GM19438 (cell line): ENCODE measurements at regions not wholly inside any gene's neighbourhood (a gene's known extent, or its start where the extent isn't known, plus 50 kb on each side); places are given as distances from the start of the nearest gene placed in this dataset.

Source experiments
- ATAC-seq: cut with Tn5 transposase; IDR thresholded peaks from one replicate; pipeline ENCODE4 v1.9.1; 2021; ENCODE audit warnings: low read depth; ENCODE audit not compliant: unreplicated experiment

DNA sequence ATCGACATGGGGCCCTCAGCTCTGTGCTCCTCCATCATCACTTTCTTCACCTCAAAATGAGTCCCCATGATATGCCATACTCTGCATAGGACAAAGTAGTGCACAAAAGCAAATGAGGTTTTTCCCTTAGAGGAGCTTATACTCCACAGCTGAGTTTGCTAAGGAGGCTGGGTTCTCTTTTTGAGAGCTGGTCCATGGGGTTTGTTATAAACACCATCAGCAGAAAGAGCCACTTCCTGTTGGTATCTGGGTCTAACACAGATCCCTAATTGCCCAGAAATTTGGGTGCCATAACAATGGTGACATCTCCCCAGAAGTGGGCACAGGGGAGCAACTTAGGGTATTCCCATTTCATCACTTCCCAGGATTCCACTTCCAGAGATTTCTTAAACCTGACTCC lies 395.7 kb downstream of the FOXO1 start:
- no peak for ATAC-seq

- ATAC-seq = no peak
Measured at GRCh38 chr13:40271271-40271885, 395.1 kb downstream of the FOXO1 start.

- ATAC-seq = no peak
Measured at GRCh38 chr13:40271931-40272775, 394.3 kb downstream of the FOXO1 start.

DNA sequence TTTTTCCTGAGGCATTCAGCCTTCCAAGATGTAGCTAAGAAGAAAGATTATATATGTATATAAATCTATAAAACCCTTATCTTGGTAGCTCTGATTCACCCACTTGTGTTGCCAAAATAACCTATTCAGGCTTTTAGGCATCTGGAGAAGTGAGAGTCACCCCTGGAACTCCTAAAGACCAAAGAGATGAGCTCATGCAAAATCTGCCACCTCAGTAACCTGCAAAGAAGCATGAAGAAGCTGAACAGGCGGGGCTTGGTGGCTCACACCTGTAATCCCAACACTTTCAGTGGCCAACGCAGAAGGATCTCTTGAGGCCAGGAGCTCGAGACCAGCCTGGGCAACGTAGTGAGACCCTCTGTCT lies 393.7 kb downstream of the FOXO1 start:
- no peak for ATAC-seq

GRCh38 chr13:40273253-40274025 lies 393.0 kb downstream of the FOXO1 start:
- ATAC-seq = no peak

- no peak for ATAC-seq
Measured at GRCh38 chr13:40274103-40274502, 392.3 kb downstream of the FOXO1 start.

- ATAC-seq = no peak
Measured at GRCh38 chr13:40275155-40275554, 391.3 kb downstream of the FOXO1 start.

DNA sequence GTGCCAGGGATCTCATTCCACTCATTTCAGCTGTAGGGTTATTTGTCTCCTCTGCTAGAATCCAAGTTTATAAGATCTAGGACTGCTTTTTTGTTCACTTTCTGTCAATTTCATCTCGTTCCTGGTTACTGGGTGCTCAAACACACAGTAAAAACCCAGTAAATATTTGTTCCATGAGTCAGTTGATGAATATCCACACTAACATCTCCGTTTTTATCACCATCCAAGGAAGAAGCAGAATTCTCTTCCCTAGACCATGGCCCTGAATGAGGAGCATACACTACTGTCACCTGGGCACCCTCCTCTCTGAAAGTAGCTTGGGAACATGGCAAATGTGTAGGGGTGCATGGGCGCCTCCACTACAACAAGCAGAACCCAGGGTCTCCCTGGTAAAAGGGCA lies 390.8 kb downstream of the FOXO1 start:
- ATAC-seq = no peak

DNA sequence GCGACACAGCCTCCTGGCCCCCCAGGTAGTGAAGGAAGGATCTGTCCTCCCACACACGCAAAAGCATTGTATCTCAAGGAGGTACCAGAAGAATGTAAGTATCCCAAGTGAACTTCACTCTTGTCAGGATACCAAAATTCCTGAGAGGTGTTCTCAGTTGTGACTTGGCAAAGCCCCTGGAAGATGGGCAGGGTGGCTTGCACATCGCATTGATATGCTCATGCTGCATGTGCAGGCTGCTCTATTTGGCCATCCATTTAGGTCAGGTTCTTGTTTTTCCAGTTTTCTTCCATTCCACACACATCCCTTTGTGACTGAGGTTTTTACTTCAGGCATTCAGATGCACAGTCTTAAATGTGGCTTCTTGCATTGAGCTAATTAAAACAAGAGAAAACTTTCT lies 382.8 kb downstream of the FOXO1 start:
- no peak for ATAC-seq

GRCh38 chr13:40285634-40286033 lies 380.8 kb downstream of the FOXO1 start:
- no peak for ATAC-seq

GRCh38 chr13:40287428-40287827 lies 379.0 kb downstream of the FOXO1 start:
- no peak for ATAC-seq

- no peak for ATAC-seq
Measured at GRCh38 chr13:40288259-40288658, 378.2 kb downstream of the FOXO1 start.

- ATAC-seq = no peak
Measured at GRCh38 chr13:40290758-40291157, 375.7 kb downstream of the FOXO1 start.

- no peak for ATAC-seq
Measured at GRCh38 chr13:40292108-40292507, 374.3 kb downstream of the FOXO1 start.

DNA sequence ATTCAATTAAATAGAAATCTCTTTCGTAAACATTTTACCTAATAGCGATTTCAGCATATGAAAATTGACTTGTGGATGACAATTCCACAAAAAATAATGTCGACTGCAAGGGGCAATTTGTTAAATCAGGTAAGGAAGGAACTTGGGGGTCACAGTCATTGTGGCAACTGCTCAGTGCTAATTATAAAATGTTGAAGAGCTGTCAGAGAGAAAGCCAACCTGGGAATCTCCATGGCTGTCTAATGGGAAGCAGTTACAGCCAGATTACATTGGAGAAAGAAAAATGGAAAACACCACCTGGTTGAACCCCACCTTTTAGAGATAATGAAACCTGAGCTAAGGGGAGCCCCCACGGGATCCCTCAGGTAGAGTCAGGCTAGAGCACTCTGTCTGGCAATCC lies 373.9 kb downstream of the FOXO1 start:
- no peak for ATAC-seq

GRCh38 chr13:40302351-40302750 lies 364.1 kb downstream of the FOXO1 start:
- ATAC-seq = no peak

DNA sequence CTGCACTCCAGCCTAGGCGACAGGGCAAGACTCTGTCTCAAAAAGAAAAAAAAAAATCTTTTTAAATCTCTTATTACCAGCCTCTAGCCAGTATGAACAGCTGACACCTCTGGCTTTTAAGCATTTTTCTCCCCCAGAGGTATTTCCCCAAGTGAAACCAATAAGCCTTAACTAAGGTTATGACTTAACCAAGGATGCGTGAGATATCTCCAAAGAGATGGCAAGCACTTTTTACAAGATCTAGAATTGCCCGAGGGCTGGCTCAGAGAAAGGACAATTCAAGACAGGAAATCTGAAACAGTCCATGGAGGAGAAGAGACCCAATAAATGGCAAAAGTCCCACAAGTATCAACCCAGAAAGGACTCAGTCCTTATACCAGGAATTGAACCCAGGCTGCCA lies 362.1 kb downstream of the FOXO1 start:
- no peak for ATAC-seq

- ATAC-seq = no peak
Measured at GRCh38 chr13:40306817-40307216, 359.6 kb downstream of the FOXO1 start.

DNA sequence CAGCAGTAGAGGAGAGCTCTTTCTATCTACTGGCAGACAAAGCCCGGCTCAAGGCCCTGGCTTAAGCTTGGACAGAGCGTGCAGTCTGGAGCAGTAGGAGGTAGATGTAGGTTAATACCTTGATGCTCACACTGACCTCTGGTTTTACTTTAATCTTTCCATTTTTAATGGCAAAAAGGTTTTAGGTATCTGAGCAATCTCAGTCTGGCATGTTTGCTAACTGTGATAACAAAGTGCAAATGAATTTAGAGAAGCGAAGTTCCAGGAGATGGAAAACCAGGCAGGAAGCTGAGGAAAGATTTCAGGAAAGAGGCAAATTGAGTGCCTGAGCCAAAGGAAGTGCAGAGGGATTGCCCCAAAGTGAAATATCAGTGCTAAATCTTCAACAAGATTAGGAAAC lies 356.6 kb downstream of the FOXO1 start:
- no peak for ATAC-seq

DNA sequence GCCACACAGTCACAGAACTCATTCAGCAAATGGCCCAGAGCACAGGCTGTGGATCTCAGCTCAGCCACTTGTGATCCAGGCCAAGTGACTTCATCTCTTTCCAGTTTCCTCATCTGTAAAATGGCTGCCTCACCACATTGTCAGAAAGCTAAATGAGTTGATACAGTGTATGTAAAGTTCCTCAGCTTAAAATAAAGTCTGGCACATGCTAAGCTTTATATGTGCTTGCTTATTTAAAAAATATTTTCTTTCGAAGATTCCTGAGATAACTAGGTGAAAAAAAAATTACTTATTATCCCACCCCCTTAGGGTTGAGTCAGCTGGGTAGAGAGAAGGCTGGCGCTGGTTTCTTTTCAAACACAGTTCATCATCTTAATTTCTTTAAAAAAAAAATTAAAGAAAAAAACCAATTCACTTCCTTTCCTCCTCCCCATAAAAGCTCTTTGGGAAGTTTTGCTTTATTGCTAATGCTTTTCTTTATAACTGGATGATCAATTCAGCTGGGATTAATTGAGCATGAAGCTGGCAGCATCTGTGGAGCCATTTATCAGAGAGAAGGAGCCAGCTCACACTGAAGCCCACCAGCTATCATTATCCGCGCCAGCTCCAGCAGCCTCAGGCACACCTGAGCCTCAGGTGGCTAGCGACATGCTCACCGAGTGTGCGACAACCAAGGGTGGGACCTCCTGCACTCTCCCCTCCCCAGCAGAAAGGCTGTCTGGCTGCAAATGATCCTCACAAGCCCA lies 354.9 kb downstream of the FOXO1 start:
- no peak for ATAC-seq
